GM18909 (cell line): ENCODE measurements at regions not wholly inside any gene's neighbourhood (a gene's known extent, or its start where the extent isn't known, plus 50 kb on each side); places are given as distances from the start of the nearest gene placed in this dataset.
"Not testable (repeated sequence)": the region's sequence is repeated elsewhere in the genome, so short reads cannot be mapped to it uniquely, and the experiment has no call there.

Experiments
- ATAC-seq: cut with Tn5 transposase; IDR thresholded peaks from one replicate; pipeline ENCODE4 v1.9.1; 2021; ENCODE audit warnings: mild to moderate bottlenecking; ENCODE audit not compliant: unreplicated experiment, poor library complexity

- ATAC-seq = not testable (repeated sequence)
Observed at GRCh38 chrX:63192366-63193041, 158.6 kb downstream of the SPIN4 start.

- no peak for ATAC-seq
Observed at GRCh38 chrX:63186137-63186536, 165.0 kb downstream of the SPIN4 start.

GRCh38 chrX:63179852-63180251 is 171.3 kb downstream of the SPIN4 start:
- ATAC-seq = not testable (repeated sequence)

DNA sequence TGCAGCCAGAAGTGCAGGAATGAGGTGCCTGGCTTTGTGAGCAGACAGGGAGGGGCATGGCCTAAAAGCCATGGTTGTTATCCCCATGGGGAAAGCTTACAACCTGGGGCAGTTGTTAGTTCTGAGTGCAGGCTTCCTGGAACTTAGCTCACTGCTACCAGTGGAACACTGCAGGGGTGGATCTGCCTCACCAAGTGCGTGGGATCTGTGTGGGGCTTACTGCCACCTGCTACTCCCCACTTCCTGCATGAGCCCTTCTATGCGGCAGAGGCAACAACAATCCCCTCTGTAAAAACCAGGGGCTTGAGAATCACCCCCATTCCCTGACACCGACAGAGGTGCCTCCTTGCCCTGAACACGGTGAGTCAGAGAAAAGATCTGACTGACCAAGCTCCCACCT is 174.6 kb downstream of the SPIN4 start:
- not testable (repeated sequence) for ATAC-seq

GRCh38 chrX:63173841-63174718 is 177.1 kb downstream of the SPIN4 start:
- ATAC-seq = not testable (repeated sequence)

GRCh38 chrX:63169416-63169815 is 181.7 kb downstream of the SPIN4 start:
- peak; percentile 52 for ATAC-seq

DNA sequence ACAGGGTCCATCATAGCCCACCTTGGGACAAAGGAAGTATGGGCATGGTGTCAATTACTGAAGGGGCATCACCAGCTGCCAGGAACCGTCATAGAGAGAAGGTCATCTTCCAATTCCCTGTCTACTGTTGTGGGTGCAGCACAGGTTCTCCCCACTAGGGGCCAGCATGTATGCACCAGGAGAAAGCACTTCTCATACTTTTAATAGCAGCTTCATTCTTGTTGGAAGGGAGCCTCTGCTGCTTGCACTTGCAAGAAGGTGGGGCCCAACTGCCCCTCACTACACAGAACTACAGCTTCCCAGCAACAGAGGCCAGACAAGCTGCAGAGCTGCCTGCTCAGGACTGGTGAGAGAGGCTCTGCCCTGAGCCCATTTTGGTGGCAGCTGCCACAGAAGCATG is 182.2 kb downstream of the SPIN4 start:
- peak; percentile 62 for ATAC-seq

- ATAC-seq = not testable (repeated sequence)
Observed at GRCh38 chrX:63167002-63167401, 184.1 kb downstream of the SPIN4 start.

GRCh38 chrX:63160994-63161393 is 190.1 kb downstream of the SPIN4 start:
- ATAC-seq = not testable (repeated sequence)

- ATAC-seq = not testable (repeated sequence)
Observed at GRCh38 chrX:63160340-63160739, 190.8 kb downstream of the SPIN4 start.

GRCh38 chrX:63145526-63145925 is 205.6 kb downstream of the SPIN4 start:
- not testable (repeated sequence) for ATAC-seq

DNA sequence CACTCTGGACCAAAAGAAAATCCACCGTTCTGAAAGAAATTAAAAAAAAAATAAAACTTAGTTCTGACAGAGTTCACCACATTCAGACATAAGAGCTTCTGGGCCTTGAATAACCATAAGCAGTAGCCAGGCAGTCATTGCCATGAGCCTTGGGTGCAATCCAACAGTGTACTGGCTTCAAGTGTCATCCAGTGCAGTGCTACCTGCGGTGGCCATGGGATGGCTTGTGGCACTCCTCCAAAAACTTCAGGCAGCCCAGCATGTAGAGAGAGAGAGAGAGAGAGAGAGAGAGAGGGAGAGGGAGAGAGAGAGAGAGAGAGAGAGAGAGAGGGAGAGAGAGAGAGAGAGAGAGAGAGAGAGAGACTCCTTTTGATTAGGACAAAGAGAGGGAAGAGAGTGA is 208.5 kb downstream of the SPIN4 start:
- not testable (repeated sequence) for ATAC-seq

GRCh38 chrX:63135859-63136258 is 215.3 kb downstream of the SPIN4 start:
- not testable (repeated sequence) for ATAC-seq

- ATAC-seq = peak; percentile 91
Observed at GRCh38 chrX:63128509-63128908, 222.6 kb downstream of the SPIN4 start.

DNA sequence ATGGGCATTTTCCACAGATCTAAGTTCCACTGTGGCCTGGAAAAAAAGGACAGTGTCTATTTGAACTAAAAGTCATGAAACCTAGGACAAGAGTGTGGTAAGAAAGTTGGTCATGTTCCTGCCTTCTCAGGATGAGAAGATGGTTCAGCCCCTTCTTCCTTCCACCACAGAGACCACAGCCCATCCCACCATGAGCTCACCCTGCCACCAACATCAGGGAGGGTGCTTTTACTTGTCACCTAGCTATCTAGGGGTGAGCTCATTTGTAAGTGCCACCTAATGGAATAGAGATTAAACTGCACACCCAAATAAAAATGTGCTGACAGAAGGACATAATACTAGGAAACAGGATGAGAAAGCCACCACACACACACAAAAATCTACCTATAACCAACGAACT is 235.9 kb downstream of the SPIN4 start:
- ATAC-seq = no peak

- ATAC-seq = no peak
Observed at GRCh38 chrX:63101879-63102620, 249.1 kb downstream of the SPIN4 start.

DNA sequence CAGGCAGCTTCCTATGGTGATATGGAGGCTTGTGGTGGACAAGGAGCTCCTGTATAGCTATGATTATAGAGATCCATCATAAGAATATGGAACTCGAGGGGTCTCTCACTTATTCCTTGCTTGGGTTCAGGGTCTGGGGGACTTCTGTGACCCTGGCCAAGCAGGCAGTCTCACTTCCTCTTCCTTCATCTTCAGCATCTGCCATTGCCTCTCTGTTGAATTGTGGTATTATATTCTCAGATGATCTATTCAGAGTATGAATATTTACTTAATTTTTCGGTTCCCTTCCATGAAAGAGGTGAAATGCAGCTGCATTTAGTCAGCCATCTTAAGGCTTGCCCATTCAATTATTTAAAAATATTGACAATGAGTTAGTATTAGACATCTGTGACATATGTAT is 292.9 kb downstream of the SPIN4 start:
- no peak for ATAC-seq

GRCh38 chrX:63050225-63050624 is 300.9 kb downstream of the SPIN4 start:
- no peak for ATAC-seq

DNA sequence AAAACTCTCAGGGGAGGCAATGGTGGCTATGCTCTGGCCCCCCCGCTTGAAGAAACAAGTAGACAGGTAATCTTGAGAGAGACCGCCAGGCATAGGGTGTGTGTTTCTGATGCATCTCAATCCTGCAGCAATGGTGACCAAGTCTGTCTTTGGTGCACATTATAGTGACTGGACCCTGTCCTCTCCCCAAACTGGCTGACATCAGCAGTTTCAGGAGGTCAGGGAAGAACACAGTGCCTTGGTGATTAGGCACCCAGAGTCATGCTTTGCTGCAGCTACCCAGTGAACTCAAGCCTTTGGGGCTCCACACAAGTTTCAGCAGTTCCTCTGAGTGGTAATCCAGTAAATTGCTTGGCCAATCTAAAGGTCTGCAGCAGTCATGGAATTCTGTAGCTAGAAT is 318.3 kb downstream of the SPIN4 start:
- no peak for ATAC-seq

DNA sequence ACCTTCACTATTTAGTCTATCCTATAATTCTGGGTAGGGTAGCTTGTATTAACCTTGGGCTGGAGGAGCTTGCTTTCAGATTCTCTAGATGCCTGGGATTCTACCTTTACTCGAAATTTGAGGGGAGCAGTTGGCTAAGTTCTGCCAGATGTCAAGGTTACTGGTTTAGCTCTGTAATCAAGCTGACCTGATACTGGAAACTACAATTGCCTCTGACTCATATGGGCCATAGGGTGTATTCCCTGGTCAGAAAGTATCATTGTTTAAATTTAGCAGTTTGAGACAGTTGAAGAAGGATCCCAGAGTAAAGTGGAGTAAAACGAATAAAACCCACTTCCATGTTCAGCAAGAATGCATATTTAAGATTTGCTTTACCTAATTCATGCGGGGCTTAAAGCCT is 337.6 kb downstream of the SPIN4 start:
- no peak for ATAC-seq

DNA sequence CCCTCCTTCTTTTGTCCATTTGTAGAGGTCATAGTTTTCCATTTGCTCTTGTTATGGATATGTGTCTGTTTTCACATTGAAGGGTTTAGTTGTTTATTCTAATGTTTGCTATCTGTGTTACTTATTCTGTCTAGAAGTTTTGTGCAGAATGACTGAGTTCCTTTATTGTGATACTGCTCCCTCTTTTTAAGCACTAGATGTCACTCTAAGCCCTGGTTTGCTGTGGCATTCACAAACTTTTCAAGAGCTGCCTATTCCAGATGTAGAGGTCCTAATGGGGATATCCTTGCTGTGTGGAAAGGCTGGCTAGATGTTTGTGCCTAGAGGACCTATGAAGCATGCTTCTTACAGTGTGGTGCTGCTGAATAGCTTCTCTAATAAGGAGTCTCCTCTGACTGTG is 338.6 kb downstream of the SPIN4 start:
- no peak for ATAC-seq
